K562 (cell line): ENCODE measurements at regions not wholly inside any gene's neighbourhood (a gene's known extent, or its start where the extent isn't known, plus 50 kb on each side); places are given as distances from the start of the nearest gene placed in this dataset.

Source experiments
- ATAC-seq: fragments of 200-7000 bp; cut with Tn5 transposase; 3 replicates; pipeline ENCODE4 v1.9.1; 2020; ENCODE audit warnings: moderate library complexity
- BruUV-seq: library from RNA; stranded (reverse); fragments of 400-500 nt; replicated peaks from 2 replicates; lab custom pipeline; 2021; lab: Mats Ljungman, UMichigan
- CTCF ChIA-PET: fragments of 300-600 bp; formaldehyde crosslinking; extraction: SDS; loops from one replicate; lab custom pipeline; 2021; ENCODE audit warnings: low intra/inter-chr PET ratio; lab: Yijun Ruan, JAX
- POLR2A ChIA-PET: fragments of 300-600, 350-650 bp; sonication (Branson Sonifier 250); formaldehyde crosslinking; extraction: SDS; loops from one replicate; lab custom pipeline; 2021; ENCODE audit warnings: antibody characterized with exemption, inconsistent platforms; lab: Yijun Ruan, JAX
- DNase-seq, 4 experiments: peaks; one replicate each; pipeline versions ENCODE4 v3.0.0 to v3.0.0-alpha.2; 2011 to 2018; ENCODE audit warnings: low spot score in 3 of 4, mixed read lengths in 3 of 4; ENCODE audit errors: extremely low read depth in 1 of 4
- FAIRE-seq: peaks from 2 replicates; lab custom pipeline; 2011; peaks lifted over from hg19 to GRCh38; lab: Jason Lieb, UNC
- H2AFZ ChIP-seq: 2 replicates; pipeline ENCODE4 v1.6.0; 2011; ENCODE audit warnings: low read depth, low read length, control low read depth, inconsistent platforms
- H3K27ac ChIP-seq: fragments of 200-600 bp; 3 replicates; pipeline ENCODE4 v1.8.0; 2011; ENCODE audit warnings: low read depth, mild to moderate bottlenecking, control low read depth, inconsistent platforms, low read length, moderate library complexity, mixed read lengths; ENCODE audit errors: extremely low read depth
- H3K27me3 ChIP-seq, 2 experiments: fragments of 300-600 bp in 1 of 2; 2 replicates in 1 of 2; 3 replicates in 1 of 2; pipeline versions ENCODE4 v1.6.0 to v1.8.0; 2011; ENCODE audit warnings: inconsistent platforms in 2 of 2, low read length in 2 of 2, mild to moderate bottlenecking in 1 of 2, mixed read lengths in 1 of 2, moderate library complexity in 1 of 2; ENCODE audit not compliant: control insufficient read depth in 2 of 2, insufficient read depth in 2 of 2
- H3K36me3 ChIP-seq: fragments of 300-600 bp; 3 replicates; pipeline ENCODE4 v1.8.0; 2011; ENCODE audit warnings: mild to moderate bottlenecking, low read length, inconsistent platforms; ENCODE audit not compliant: control insufficient read depth, insufficient read depth
- H3K4me1 ChIP-seq, 2 experiments: fragments of 200-600 bp in 1 of 2; replicated peaks in 1 of 2; 2 replicates in 1 of 2; 3 replicates in 1 of 2; pipeline versions ENCODE4 v1.5.1 to v1.8.0; 2011; ENCODE audit warnings: inconsistent platforms in 2 of 2, low read length in 2 of 2, mild to moderate bottlenecking in 1 of 2, mixed read lengths in 1 of 2, moderate library complexity in 1 of 2; ENCODE audit not compliant: control insufficient read depth in 2 of 2, insufficient read depth in 2 of 2
- H3K4me2 ChIP-seq: 2 replicates; pipeline ENCODE4 v1.6.1; 2011; ENCODE audit warnings: low read length, control low read depth, inconsistent platforms, mixed read lengths; ENCODE audit not compliant: insufficient read depth
- H3K4me3 ChIP-seq: fragments of 200-600 bp; sonication (generic), shearing (Covaris generic); 2 replicates; pipeline ENCODE4 v1.5.1; 2016; ENCODE audit warnings: control low read depth, inconsistent platforms
- H3K79me2 ChIP-seq: fragments of 200-600 bp; 3 replicates; pipeline ENCODE4 v1.8.0; 2011; ENCODE audit warnings: low read length, inconsistent platforms; ENCODE audit not compliant: control insufficient read depth, insufficient read depth
- H3K9ac ChIP-seq, 2 experiments: 2 replicates each; pipeline versions ENCODE4 v1.6.0 to v1.6.1; 2011; ENCODE audit warnings: low read depth in 2 of 2, low read length in 2 of 2, control low read depth in 1 of 2, inconsistent platforms in 1 of 2, mild to moderate bottlenecking in 1 of 2, mixed read lengths in 1 of 2; ENCODE audit not compliant: insufficient read depth in 1 of 2
- H3K9me1 ChIP-seq: one replicate; pipeline ENCODE4 v1.6.0; 2011; ENCODE audit warnings: inconsistent platforms, mild to moderate bottlenecking, low read length, moderate library complexity; ENCODE audit not compliant: control insufficient read depth, insufficient read depth
- H3K9me3 ChIP-seq: replicated peaks from 2 replicates; pipeline ENCODE4 v1.5.1; 2011; ENCODE audit warnings: low read depth, low read length, inconsistent platforms; ENCODE audit not compliant: control insufficient read depth, insufficient read depth
- H4K20me1 ChIP-seq: replicated peaks from 2 replicates; pipeline ENCODE4 v1.6.1; 2011; ENCODE audit warnings: low read length, inconsistent platforms, mixed read lengths; ENCODE audit not compliant: control insufficient read depth, insufficient read depth
- CBX1 ChIP-seq: sonication (generic); IDR thresholded peaks from 2 replicates; pipeline ENCODE4 v1.6.1; 2016; ENCODE audit warnings: antibody characterized with exemption, low read depth, mild to moderate bottlenecking
- CTBP1 ChIP-seq: fragments of 450-650 bp; IDR thresholded peaks from 2 replicates; pipeline ENCODE4 v1.6.1; 2016; ENCODE audit warnings: borderline replicate concordance
- JUNB ChIP-seq: fragments of 450-650 bp; formaldehyde crosslinking; conservative IDR thresholded peaks from 2 replicates; pipeline ENCODE4 v1.4.0; 2020; ENCODE audit warnings: mild to moderate bottlenecking
- RCOR1 ChIP-seq, 2 experiments: IDR thresholded peaks; 2 replicates each; pipeline ENCODE4 v1.6.1; 2012; ENCODE audit warnings: low read depth in 2 of 2, low read length in 2 of 2, borderline replicate concordance in 1 of 2, improper control_type of control experiment in 1 of 2
- TAF7 ChIP-seq: fragments of 450-650 bp; IDR thresholded peaks from 2 replicates; pipeline ENCODE4 v1.6.1; 2016; ENCODE audit warnings: missing genetic modification characterization, missing compliant biosample characterization
- ZFP36 ChIP-seq: fragments of 150-350 bp; IDR thresholded peaks from 2 replicates; pipeline ENCODE4 v1.6.1; 2018; ENCODE audit warnings: low read length, low read depth; ENCODE audit not compliant: partially characterized antibody
- WGBS: fragments of 100-300 bp; shearing (Covaris generic); methylation state at CpG from one replicate; pipeline ENCODE4 v1.1.6; 2016; ENCODE audit warnings: low coverage, mixed read lengths; ENCODE audit not compliant: insufficient coverage; ENCODE audit errors: missing lambda C conversion rate; 5-methylcytosine and 5-hydroxymethylcytosine counted together
- in situ Hi-C: fragments of 300-500 bp; cut with MboI; formaldehyde crosslinking; loops from 4 replicates; pipeline ENCODE4 v1.15.0; 2018; ENCODE audit warnings: inconsistent platforms, mixed read lengths
- intact Hi-C: fragments of 100-400 bp; cut with micrococcal nuclease; formaldehyde crosslinking; loops from 2 replicates; pipeline ENCODE4 v1.14.2; 2022
- TF ChIP-seq, protein P1 (sequence below): fragments of 450-650 bp; formaldehyde crosslinking; IDR thresholded peaks from 2 replicates; pipeline ENCODE4 v1.4.0; 2020; ENCODE audit warnings: mild to moderate bottlenecking, moderate library complexity

GRCh38 chr1:91609551-91609950 lies 108.9 kb downstream of the CDC7 start:
- no TSS peak for BruUV-seq
- Histone ChIP-seq H3K9ac (no peak overlapping the region), H2AFZ (0 out of 2 replicates have a peak overlapping the region, but pooled peaks have one; percentile 0), H3K27ac (no peak overlapping the region), H3K4me1 (peaks cover 0 to 18% of the 10 kb centered on the region in 2 experiments; a peak in 3 of 5 replicates), H3K9me3 (no peaks in the 10 kb centered on the region), H3K4me3 (no peak overlapping the region), H3K36me3 (no peaks in the 10 kb centered on the region), H3K4me2 (no peak overlapping the region; the same call in 1 of the 2 replicates), H4K20me1 (no peaks in the 10 kb centered on the region), H3K27me3 (no peaks in the 10 kb centered on the region), H3K9me1 (no peaks in the 10 kb centered on the region), H3K79me2 (no peaks in the 10 kb centered on the region)
- ChIA-PET CTCF (no interaction called here), POLR2A (interaction anchor here (0.6 to 1.4 kb wide), 6 partner anchors 8 to 582 kb away, joined by 3 to 6 read pairs (median 3); no protein-coding TSS in a partner anchor)
- FAIRE-seq (no peak), DNase-seq (no peak), ATAC-seq (no peak)
- in situ Hi-C loops (no loop called here), intact Hi-C loops (no loop called here)
- 40% methylated on average over 5 of the region's 5 CpGs for WGBS
- peak; percentile 46; the same call in 1 of the 2 replicates for TF ChIP-seq CTBP1
- TF ChIP-seq RCOR1 (IDR thresholded peaks at IDR 0.05; ENCODE audit: borderline replicate concordance in 1 of 2, low read depth in 2 of 2, low read length in 2 of 2) = peak in 1 of 2 experiments; percentile 8; a peak in 1 of 4 replicates
- TF ChIP-seq CBX1 = no peak

DNA sequence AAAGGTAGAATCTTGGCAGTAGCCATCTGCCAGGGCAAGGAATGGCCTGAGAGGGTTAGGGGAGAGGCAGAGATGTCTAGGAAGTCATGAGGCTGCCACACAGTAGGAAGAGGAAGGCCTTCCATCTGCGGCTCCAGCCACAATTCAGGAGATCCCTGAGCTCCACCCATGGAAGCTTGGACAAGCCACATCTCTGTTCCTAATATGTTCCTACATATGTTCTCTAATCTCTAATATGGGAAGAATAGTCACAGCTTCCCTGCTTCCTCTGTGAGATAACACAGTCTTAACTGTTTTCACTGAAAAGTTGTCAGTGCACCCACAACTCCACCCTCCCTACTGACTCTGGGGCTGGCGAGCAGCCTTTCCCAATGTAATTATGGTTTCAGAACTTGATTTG lies 109.5 kb downstream of the CDC7 start:
- ATAC-seq = peak; percentile 20; the same call in 1 of the 3 replicates
- H3K4me1 ChIP-seq = peaks cover 0 to 18% of the 10 kb centered on the region in 2 experiments; a peak in 3 of 5 replicates
- FAIRE-seq = no peak
- CTCF ChIA-PET = no interaction called here
- WGBS = 66% methylated on average over 2 of the region's 2 CpGs
- BruUV-seq = no TSS peak
- no peaks in the 10 kb centered on the region for H3K9me1 ChIP-seq
- H4K20me1 ChIP-seq = no peaks in the 10 kb centered on the region
- no peaks in the 10 kb centered on the region for H3K36me3 ChIP-seq
- H3K9ac ChIP-seq = no peak overlapping the region
- H3K79me2 ChIP-seq = no peaks in the 10 kb centered on the region
- POLR2A ChIA-PET = interaction anchor here (0.7 to 1.4 kb wide), 4 partner anchors 7 to 108 kb away, joined by 3 to 6 read pairs (median 4); no protein-coding TSS in a partner anchor
- no peaks in the 10 kb centered on the region for H3K9me3 ChIP-seq
- H3K27me3 ChIP-seq = no peaks in the 10 kb centered on the region
- in situ Hi-C loops (no loop called here), intact Hi-C loops (loop anchor here (10.0 kb wide), 1 partner anchor 125 kb away; no protein-coding TSS in a partner anchor)
- DNase-seq = no peak
- no peak overlapping the region for H3K4me3 ChIP-seq
- peak overlapping the region; percentile 84 for H2AFZ ChIP-seq
- H3K4me2 ChIP-seq = no peak overlapping the region
- H3K27ac ChIP-seq = no peak overlapping the region
- no peak for TF ChIP-seq JUNB (CRISPR knock-in tag)
- TF ChIP-seq, protein P1, sequence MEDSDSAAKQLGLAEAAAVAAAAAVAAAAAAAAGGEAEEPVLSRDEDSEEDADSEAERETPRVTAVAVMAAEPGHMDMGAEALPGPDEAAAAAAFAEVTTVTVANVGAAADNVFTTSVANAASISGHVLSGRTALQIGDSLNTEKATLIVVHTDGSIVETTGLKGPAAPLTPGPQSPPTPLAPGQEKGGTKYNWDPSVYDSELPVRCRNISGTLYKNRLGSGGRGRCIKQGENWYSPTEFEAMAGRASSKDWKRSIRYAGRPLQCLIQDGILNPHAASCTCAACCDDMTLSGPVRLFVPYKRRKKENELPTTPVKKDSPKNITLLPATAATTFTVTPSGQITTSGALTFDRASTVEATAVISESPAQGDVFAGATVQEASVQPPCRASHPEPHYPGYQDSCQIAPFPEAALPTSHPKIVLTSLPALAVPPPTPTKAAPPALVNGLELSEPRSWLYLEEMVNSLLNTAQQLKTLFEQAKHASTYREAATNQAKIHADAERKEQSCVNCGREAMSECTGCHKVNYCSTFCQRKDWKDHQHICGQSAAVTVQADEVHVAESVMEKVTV (CRISPR knock-in tag) = no peak
- no peak for TF ChIP-seq TAF7 (tag)
- TF ChIP-seq ZFP36 = no peak
